GM18499 (cell line): ENCODE measurements at regions not wholly inside any gene's neighbourhood (a gene's known extent, or its start where the extent isn't known, plus 50 kb on each side); places are given as distances from the start of the nearest gene placed in this dataset.

ENCODE experiments used
- ATAC-seq: cut with Tn5 transposase; IDR thresholded peaks from one replicate; pipeline ENCODE4 v1.9.1; 2021; ENCODE audit warnings: moderate number of reproducible peaks; ENCODE audit not compliant: insufficient read depth, unreplicated experiment

DNA sequence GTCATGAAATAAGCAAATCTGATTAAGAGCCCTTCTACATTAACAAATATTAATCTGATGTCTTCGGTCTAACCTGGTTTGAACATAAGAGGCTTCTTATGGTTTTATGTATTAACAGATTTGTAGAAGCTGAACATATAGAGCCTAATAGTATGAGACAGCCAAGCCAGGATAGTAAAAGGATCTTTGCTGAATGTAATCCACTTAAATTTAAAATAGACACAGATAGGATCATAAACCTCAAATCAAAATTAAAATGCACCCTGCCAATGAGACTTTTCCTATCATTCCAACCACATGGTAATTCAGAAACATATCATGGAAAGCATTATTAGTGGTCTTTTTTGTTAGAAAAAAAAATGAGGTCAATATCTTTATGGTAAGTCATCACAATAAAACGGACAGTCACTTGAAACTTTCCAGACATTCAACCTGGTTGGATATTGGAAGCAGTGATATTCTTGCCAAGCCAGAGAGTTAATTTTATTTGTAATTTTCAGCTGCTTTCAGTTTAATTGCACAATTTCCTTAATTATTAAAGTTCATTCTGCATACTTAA, 606.9 kb upstream of the SALL1 start:
- no peak for ATAC-seq

DNA sequence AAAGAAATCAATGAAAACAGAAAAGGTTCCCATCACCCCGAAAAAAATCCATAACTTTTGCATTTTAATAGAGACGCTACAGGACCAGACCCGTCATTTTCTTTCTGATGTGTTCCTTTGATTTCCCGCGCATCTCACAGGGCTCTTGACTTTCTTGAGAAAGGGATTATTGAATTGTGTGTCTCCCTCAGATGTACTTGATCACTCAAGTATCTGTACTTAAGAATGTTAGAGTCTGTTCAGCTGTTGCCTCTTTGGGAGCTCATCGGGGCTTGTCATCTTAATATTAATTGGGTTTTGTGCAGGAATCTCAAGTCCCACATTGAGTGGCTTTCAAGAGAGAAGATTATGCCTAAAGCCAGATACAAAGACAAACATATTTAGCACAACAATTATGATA, 606.4 kb upstream of the SALL1 start:
- no peak for ATAC-seq

DNA sequence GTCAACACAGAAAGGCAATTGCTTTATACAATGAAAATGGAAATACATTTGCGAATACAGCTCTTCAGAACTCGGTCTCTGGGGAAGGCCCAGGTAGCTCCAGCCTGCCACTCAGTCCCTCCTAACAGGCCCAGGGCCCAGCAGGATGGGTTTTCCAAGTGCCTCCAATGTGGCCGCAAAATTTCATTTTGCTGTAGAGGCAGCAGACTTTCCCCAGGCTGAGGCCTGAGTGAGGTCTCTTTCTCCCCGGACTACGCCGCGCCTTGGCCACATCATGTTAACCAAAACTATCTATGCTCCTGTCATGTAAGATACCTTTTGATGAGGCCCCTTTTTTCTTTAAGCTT, 606.0 kb upstream of the SALL1 start:
- ATAC-seq, result no peak

DNA sequence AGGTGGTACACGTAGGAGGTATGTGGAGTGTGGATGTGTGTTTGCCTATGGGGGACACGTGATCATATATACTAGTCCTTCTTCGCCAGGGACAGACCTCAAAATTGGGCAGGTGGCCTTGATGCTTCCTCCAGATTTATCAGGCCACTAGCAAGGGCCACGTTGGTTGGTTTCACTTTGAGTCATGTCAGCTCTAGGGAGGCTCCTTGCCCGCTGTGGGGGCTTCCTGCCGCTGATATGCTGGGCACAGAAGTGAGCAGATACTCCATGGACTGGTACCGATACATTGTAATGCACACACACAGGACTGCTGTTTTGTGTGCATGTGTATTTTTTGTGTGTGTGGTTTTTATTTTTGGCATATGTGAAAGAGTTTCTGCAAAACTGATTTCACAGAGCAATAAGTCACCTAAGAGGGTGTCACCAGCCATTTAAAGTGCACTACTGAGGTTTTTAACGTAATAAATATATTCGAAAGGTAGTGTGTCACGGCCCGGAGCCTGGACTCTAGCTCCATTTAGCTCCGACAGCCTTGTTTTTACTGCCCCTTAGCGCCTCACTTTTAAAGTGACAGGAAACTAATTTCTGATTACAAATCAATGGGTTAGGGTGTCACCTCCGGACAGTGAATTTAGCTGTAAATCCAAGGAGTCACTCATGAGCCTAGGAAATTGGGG, 605.5 kb upstream of the SALL1 start:
- no peak for ATAC-seq

GRCh38 chr16:51755577-51756355, 604.7 kb upstream of the SALL1 start:
- no peak for ATAC-seq

DNA sequence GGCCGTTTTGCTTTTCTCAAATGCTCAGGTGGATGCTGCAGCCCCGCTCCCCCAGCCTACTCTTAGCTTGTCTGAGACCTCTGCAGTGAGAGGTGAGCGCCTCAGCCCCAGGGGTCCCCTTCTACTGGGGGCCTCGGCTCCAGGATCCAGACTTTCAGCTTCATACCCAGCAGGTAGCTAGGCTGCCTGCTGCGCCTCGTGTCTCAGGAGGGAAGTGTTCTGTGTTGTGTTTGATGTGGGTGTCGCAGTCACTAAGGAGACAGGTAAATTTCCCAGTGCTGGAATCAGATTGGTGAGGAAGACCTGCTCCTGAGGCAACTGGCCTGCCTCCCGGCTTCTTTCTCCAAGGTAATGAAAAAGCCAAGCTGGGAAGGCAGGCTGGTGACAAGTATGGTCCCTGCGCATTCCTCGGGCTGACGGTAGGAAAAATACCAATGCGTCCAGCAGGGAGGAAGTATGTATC, 604.0 kb upstream of the SALL1 start:
- no peak for ATAC-seq

GRCh38 chr16:51753467-51754127, 602.5 kb upstream of the SALL1 start:
- ATAC-seq, result no peak

GRCh38 chr16:51752438-51752995, 601.4 kb upstream of the SALL1 start:
- ATAC-seq, result no peak

- no peak for ATAC-seq
Observed at GRCh38 chr16:51747329-51747728, 596.3 kb upstream of the SALL1 start.

DNA sequence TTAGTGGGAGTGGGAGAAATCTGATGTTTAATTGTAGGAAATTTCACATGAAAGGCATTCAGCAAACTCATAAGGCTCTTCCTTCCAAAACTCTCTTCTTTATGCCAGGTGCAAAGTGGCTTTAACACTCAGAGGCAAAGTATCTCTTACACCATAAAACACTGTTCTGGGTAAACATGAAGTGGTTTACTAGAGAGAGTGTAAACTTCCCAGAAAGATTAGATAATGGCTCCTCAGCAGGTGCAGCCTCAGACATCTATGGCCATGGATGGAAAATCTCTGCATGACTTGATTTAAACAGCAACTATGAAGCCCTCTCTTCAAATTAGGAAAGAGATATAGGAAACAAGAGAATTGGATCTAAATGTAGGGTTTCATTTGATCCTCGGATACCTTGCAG, 583.1 kb upstream of the SALL1 start:
- ATAC-seq, result no peak

DNA sequence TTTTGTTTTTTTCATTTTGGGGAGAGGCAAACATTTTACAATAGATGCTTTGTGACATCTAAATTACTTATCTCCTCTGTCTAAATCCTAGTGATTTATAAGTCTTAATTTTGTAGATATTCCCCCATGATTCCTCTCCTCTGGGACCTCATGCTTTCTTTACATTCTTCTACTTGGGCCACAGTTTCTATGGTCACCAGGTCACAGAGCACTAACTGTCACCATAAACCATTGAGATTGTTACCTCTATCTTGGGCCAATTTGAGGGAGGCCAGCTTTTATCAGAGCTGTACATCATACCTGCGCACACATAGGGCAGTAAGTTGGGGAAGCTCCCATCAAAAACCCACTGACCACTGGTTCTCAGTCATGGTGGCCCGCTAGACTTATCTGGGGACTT, 582.1 kb upstream of the SALL1 start:
- no peak for ATAC-seq

- no peak for ATAC-seq
Observed at GRCh38 chr16:51731160-51731559, 580.1 kb upstream of the SALL1 start.

DNA sequence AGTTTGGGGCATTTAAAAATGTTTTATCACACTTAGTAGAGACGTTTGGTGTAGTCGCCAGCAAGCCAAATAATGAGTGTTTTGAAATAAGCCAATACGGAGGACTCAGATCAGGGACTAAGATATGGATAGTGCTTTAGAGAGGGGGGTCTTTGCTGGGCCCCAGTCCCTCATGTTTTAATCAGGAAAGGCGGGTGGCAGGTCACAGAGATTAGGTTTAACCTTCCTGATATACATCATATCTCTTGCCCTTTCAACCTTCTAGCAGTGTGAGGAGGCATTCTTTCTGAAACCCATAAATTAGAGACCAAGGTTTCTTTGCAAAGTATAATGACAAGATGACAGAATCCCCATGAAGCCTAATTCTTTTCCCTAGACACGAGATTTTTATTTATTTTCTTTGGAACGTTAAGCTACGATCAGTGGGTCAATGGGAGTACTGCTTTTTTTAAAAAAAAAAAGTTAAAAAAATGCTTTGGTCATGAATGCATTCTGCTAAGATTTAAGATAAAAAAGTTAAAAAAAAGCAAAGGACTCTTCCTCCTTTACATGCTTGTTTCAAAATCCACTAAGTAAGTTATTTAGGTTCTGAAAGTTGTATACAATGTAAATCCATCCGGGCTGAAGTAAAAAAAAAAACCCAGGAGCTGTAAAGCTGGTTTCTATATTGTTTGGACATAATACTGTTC, 572.1 kb upstream of the SALL1 start:
- ATAC-seq, result no peak

- ATAC-seq, result no peak
Observed at GRCh38 chr16:51722467-51722866, 571.4 kb upstream of the SALL1 start.

- ATAC-seq, result no peak
Observed at GRCh38 chr16:51719376-51719775, 568.3 kb upstream of the SALL1 start.

- no peak for ATAC-seq
Observed at GRCh38 chr16:51716195-51716594, 565.1 kb upstream of the SALL1 start.

GRCh38 chr16:51713502-51713901, 562.4 kb upstream of the SALL1 start:
- no peak for ATAC-seq

GRCh38 chr16:51710905-51711563, 560.0 kb upstream of the SALL1 start:
- ATAC-seq, result no peak

DNA sequence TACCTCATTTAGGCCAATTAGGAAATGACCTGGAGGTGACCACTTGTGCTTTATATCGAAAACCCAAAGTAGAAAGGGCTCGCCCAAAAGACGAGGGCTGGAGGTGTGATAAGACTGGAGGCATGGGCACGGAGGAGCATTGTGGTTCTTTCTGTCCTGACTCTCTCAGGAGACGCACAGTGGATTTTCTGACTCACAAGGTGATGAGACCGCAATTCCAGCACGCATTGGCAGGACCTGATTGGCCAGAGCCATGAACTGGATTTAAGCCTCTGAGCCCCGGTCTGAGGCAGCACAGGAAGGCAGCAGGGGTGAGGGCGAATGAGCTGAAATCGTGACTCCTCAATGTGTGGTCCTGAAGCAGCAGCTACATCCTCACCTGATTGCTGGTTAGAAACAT, 559.1 kb upstream of the SALL1 start:
- no peak for ATAC-seq

GRCh38 chr16:51708861-51709260, 557.8 kb upstream of the SALL1 start:
- ATAC-seq, result no peak
